ENCODE measurements at regions not wholly inside any gene's neighbourhood (a gene's known extent, or its start where the extent isn't known, plus 50 kb on each side); places are given as distances from the start of the nearest gene placed in this dataset.

DNA sequence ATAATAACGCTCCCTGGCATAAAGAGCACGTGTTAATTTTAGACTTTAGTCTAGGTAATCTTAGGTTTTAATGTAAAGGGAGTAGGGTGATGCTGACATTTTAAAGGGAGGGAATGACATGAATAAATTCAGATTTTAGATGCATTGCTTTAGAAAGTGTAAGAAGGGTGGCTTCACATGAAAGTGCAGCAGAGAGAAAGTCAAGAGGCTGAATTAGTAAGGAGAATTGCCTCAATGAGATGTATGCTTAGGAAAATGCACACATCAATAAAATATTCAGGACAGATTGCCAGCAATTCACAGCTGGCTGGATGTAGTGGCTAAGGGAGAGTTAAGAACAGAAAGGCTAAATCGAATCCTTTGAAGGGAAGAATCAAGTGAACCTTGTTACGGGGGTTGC, 165.5 kb upstream of the CDH19 start:
- no peak for DNase-seq (ENCODE audit: low read depth in 4 of 4, low spot score in 3 of 4)

DNA sequence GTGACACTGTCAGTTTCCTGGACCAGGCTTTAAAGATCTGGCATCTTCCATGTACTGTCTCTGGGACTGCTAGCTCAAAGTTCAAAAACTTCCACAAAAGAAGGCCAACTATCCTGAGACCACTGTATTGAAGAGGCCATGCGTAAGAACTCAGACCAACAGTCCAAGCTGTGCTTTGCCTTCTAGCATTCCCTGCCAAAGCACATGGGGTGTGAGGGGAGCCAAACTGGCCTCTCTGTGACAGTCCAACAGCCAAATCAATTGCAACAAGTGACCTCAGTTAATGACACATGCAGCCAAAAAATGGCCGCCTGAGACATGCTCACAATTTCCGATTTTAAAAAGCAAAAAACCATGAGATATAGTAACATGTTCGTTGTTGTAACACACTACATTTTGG, 160.3 kb upstream of the CDH19 start:
- DNase-seq (ENCODE audit: low read depth in 4 of 4, low spot score in 3 of 4): no peak

DNA sequence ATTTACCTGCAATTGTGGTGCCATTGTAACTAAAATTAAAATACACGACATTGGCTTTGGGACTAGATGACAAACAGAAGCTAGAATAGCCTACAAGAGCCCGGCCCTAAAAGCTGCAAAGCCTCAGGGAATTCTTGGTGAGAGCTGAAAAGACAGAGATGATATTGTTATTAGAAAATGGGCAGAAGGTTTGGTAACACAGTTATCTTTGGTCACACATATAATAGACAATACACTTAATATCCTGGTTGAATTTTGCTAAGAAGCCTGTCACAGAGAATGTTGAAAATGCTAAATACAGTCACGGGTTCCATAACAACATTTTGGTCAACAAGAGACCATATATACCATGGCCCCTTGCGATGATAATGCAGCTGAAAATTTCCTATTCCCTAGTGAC, 157.3 kb upstream of the CDH19 start:
- DNase-seq (ENCODE audit: low read depth in 4 of 4, low spot score in 3 of 4): no peak

DNA sequence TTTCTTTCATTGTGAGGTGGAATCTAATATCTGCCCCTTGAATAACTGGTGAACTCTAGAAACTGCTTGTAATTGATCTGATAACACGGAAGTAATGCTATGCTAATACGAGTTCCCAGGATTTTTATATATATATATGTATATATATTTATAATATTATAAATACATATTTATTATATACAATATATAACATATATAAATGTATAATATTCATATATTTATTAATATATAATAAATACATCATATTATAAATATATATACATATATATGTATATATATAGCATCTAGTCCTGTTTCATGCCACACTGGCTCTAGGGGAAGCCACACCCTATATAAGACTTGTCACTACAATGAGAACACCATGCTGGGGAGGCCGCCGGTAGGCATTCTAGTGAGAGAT, 156.7 kb upstream of the CDH19 start:
- DNase-seq (ENCODE audit: low read depth in 4 of 4, low spot score in 3 of 4): no peak

DNA sequence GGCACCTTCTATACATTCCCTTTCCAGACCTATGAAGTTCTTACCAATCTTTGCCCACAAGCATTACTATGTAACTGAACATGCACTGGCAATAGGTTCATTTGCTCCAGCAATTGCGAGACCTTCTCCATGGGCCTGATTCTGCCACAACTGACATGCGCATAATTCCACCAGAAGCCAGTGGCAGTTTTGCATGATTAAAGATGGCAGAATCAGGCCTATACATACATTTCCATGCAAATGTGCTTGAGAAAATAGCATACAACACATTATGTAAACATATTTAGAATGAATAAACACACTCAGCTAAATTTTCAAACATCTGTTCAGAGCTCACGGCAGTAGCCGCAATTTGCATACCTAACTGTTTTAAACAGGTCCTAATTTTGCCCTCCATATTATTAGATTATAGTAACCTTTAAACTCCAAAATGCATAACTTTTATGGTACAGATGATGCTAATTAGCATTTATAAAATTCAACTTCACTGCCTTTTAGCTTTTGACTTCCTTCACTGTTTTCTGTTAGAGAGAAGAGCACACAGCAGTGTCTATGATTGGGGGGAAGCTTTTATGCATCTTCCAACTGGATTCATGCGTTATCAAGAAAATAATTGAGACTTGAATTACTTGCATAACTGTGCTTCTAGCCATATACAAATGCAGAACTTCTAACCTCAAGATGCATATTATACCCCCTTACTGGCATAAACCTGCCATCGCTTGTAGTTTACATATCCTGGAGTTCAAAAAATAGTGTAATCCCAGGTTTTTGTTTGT, 155.3 kb upstream of the CDH19 start:
- no peak for DNase-seq (ENCODE audit: low read depth in 4 of 4, low spot score in 3 of 4)

DNA sequence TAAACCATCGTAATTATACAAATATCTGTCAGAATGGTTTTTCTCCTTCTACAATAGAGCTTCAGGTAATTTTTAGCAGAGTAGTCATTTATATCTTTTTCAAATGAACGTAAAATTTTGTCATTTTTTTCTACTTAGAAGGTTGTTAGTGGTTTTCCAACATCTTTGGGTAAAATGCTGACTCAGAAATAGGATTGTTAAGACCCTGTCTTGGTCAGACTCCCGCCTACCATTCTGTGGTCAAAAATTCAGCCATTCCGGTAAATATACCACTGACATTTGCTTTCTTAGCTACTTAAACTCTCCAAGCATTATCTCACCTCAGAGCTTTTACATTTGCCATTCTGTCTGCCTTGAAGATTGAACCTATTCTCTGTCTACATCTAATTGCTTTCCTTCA, 154.1 kb upstream of the CDH19 start:
- DNase-seq (ENCODE audit: low read depth in 4 of 4, low spot score in 3 of 4): no peak

DNA sequence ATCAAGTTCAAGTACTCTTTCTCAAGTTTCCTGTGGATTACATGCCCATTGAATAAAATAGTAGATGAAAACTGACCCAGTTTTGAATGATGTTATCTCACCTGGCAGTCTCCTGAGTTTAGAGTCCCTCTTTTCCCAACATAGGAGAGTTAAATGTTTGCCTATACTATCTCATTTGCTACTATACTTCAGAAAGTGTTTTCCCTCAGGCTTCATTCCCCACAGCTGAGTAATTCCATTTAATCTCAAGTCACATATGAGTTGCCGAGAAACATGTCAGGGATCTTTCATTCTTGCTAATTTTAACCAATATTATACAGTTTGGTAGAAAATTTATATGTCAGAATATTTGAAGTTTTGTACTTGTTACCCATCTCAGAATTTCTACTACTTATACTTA, 150.4 kb upstream of the CDH19 start:
- no peak for DNase-seq (ENCODE audit: low read depth in 4 of 4, low spot score in 3 of 4)

DNA sequence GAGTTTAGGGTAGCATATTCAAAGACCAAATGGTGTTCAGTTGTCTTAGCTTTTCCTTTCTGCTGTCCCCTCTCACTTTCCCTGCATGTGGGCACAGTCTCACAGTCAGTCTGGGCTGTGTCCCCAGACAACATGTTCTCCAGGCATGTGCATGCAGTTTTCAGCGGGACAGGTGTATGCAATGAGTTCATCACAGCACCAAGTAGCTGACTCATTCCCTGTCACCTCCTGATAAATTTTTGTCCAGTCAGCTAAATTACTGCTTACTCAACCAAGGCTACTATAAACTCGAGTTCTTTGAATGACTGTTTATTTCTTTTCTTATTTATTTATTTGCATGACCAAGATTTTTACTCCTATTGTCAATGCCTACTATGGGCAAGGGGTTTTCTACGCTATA, 148.8 kb upstream of the CDH19 start:
- DNase-seq (ENCODE audit: low read depth in 4 of 4, low spot score in 3 of 4): no peak

DNA sequence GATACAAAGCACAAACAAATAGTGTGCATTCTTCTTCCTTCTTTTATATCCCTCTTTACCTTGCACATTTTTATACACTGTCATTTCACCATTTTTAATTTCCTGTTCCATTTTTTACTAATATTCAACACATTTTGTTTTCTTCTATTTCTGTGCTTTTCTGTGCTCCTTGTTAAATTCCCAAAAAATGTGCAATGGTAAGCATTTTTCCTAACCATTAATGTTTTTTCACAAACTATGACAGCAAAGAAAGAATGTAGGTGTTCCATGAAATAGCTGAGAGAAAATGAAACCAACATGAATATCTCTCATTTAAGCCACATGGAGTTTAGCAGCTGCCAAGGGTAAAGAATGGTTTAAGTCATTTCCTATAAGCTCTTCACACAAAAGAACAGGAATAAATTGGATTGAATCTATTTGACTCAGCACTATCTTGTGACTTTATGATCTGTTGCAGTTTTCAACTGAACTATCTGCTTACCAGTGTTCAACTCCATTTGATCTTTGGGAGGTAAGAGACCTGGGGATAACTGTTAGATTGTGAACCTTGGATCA, 145.7 kb upstream of the CDH19 start:
- DNase-seq (ENCODE audit: low read depth in 4 of 4, low spot score in 3 of 4): no peak

DNA sequence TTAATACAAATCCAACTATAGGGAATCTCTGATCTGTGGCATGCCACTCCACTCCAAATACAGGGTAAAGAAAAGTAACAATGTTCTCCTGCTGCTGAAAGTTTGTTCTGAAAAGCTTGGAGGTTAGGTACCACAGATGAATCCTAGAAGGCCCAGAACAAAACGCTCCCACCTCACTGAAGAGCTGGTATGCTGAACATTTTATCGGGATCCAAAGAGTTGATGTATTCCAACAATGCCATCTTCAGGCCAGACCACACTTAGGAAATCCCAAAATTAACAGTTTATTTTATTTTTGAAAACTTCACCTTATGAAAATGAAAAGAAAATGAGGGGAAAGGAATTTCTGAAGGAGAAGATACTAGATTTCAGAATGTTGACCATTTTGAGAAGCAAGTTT, 145.1 kb upstream of the CDH19 start:
- no peak for DNase-seq (ENCODE audit: low read depth in 4 of 4, low spot score in 3 of 4)

DNA sequence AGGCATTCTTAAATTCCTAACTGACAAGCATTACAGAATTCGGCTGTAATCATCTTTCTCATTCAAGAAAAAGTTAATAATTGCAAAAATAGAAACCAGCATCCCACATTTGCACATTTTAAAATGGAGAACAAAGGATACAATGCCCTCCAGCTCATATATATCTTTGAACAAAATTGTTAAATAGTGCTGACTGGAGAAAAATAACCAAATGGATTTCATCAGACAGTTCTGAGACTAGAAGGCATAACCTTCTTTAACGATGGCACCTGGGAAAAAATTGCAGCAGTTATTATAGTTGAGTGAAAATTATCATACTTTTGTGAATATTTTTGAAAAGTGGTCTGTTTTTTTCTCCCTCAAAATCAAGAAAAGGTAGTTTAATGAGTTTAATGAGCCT, 138.9 kb upstream of the CDH19 start:
- DNase-seq (ENCODE audit: low read depth in 4 of 4, low spot score in 3 of 4): no peak

DNA sequence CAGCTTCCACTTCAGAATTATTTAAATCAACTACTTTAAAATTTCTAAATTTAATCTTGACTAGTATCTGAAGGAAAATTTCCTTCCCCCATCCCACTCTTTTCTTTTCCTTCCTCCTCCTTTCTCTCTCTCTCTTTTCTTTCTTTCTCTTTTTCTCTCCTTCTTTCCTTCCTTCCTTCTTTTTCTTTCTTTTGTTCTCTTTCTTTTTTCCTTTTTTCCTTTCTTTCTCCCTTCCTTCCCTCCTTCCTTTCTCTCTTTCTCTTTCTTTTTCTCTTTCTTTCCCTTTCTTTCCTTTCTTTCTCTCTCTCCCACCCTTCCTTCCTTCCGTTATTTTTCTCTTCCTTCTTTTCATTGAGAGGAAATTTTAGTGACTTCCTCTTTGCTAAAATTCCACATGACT, 132.0 kb upstream of the CDH19 start:
- no peak for DNase-seq (ENCODE audit: low read depth in 4 of 4, low spot score in 3 of 4)

DNA sequence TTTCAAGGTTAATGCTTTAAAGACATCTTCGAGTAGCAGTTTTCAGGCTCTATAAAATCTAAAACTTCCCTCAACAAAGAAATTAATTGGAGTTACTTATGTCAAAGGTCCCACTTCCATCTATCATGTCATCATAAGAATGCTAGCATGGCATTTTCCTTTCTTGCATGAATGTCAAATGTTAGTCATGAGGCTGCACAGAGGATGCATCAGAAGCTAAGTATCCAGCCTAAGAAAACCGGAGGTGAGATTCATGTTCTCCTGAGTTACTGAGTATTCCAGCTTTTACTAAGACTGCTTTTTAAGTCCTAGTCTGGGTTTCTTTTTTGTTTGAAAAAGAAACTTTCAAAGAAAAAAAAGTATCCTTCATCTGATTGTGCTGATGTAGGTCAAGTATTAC, 130.6 kb upstream of the CDH19 start:
- no peak for DNase-seq (ENCODE audit: low read depth in 4 of 4, low spot score in 3 of 4)

DNA sequence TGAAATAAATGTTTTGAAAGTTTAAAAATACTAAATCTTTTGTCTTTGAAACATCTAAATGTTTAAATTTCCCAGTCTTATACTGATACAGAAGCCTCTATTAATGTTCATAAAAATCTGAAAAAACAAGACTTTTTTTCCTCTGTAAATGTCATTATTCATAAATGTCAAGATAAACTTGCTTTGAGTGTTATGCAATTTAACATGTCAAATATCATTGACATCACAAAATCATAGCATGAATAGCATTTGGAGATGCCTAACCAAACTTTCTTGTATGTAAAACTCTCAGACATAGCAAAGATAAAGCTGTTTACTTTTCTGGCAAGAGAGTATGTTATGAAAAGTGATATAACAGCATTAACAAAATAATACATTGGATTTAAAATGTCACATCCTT, 128.0 kb upstream of the CDH19 start:
- DNase-seq (ENCODE audit: low read depth in 4 of 4, low spot score in 3 of 4): no peak

DNA sequence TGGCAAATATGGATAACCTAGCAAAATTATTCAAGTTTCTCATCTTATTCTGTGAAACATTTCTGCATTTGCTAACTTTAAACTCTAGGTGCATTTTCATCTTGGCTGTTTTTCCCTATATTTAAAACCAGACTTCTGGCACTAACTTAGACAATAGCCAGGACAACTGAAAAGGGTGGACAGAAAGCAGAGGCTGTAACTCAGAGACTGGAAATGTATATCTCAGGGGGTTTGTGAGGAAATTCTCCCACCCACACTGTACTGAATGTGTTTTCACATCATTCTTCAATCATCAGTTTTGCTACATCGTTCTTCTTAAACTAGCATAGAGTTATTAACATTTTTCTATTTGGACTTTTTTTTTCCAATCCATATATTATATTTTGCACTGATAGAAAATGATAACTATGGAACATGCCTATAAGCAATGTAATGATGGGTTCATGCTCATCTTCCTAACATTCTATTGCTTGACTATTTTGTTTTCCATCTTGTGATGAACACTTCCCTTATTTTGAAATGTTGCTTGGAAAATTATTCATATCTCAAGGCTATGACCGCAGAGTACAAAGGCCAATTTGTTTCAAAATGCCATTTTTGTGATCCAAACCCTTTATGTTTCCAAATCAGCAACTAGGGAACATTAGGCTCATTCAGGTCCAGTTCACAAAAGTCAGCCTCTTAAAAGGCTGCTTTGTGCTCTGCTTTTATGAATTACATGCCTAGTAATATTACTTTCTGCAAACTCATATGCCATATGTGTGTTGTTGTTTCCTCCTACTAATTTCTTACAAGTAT, 125.8 kb upstream of the CDH19 start:
- no peak for DNase-seq (ENCODE audit: low read depth in 4 of 4, low spot score in 3 of 4)

DNA sequence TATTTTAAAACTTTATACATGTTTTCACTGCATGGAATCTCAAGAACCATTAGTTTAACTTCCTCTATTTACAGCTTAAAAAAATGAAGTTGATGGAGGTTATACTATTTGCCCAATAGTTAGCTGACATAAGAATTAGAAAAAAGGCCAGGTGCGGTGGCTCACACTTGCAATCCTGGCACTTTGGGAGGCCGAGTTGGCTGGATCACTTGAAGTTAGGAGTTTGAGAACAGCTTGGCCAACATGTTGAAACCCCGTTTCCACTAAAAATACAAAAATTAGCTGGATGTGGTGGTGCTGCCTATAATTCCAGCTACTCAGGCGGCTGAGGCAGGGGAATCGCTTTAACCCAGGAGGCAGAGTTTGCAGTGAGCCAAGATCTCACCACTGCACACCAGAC, 125.1 kb upstream of the CDH19 start:
- no peak for DNase-seq (ENCODE audit: low read depth in 4 of 4, low spot score in 3 of 4)

DNA sequence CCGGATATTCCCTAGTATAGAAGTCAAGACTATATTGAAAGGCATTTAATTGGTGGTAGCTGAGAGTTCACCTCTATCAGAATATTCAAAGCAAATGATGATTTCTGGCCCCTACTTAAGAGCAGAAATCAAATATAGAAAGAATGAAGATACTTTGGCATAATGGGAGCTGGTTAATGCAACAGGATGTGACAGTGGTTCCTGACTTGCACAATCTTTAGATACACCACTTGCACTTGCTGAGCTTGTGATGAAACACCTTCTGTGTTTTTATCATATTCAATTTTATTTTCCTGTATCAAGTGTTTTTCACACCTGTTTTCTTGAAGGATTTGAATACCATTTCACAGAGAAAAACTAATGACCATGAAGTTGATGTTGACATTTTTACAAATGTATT, 124.1 kb upstream of the CDH19 start:
- DNase-seq (ENCODE audit: low read depth in 4 of 4, low spot score in 3 of 4): no peak

DNA sequence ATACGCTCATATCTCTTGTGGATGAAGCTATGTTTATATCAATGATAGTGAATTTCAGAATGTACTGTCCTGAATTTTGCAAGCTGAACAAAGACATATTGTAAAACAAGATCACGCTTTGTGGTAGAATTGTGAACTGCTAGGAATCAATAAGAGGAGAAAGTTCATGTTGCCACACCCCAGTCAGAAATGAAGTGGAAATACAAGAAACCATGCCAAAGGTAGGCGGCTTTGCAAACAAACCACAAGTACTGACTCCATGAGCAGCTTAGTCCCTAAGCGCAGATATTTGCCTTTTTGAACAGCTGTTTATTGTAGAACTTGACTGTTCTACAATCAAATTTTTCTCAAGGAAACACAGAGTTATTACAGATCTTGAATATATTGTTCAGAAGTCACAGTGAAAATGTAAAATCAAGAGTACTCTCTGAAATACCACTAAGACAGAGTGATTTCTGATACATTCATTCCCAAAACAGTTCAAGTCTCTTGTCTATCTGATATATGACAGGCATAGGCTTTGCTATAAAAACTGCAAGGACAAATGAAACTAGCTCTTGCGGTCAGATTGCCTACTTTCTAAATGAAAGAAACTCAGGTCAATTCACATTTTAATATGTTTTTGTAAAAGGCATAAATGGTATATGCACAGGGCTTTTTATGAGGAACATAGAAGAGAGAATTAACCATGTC, 120.9 kb upstream of the CDH19 start:
- DNase-seq (ENCODE audit: low read depth in 4 of 4, low spot score in 3 of 4): no peak

DNA sequence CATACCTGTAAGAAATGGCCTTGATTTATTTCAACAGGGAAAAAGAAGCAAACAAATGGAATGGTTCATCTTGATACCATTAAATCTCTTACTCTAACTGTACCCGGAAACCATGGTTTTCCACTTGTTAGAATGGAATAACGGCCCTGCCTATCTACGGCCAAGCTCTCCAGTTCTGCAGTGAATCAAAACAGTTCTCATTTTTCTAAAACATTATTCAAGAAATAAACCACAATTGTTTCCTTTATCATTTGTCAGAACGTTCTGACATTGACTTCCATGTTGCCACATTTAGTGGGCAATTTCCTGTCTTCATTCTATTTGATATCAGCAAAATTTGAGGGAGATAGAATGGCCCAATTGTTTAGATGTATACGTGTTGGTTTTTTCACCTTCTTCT, 118.8 kb upstream of the CDH19 start:
- no peak for DNase-seq (ENCODE audit: low read depth in 4 of 4, low spot score in 3 of 4)

DNA sequence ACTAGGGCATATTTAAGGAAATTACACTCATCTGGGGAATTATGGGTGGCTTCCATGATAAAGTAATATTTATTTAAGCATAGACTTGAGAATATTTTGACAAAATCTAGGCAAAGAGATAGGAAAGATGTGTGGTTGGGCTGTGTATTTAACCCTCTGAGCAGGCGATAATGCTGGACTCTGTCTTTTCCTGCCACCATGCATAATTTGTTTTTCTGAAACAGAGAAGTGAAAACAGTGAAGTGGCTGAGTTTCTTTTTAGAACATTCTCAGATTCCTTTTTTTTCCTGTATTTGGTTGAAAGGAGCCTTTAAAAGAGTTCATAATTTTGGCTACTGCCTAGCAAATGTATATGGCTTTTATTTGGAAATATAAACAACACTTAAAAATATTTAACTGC, 104.8 kb upstream of the CDH19 start:
- DNase-seq (ENCODE audit: low read depth in 4 of 4, low spot score in 3 of 4): no peak

DNA sequence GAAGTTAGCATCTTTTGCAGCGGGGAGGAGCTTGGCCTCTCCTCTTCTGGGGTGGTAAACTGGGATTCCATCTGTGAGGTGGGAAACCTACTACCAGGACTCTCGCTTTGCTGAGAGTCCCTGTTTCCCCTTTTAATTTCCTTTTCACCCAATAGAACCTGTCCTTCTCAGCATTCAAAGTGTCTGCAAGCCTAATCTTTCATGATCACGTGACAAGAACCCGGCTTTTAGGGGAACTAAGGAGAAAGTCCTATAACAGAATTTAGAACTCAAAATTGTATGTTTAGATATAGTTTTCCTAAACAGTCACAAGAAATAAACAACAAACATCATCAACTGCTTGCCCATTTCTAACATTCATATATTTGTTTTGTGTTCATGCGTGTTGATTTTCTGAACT, 103.6 kb upstream of the CDH19 start:
- DNase-seq (ENCODE audit: low read depth in 4 of 4, low spot score in 3 of 4): no peak

DNA sequence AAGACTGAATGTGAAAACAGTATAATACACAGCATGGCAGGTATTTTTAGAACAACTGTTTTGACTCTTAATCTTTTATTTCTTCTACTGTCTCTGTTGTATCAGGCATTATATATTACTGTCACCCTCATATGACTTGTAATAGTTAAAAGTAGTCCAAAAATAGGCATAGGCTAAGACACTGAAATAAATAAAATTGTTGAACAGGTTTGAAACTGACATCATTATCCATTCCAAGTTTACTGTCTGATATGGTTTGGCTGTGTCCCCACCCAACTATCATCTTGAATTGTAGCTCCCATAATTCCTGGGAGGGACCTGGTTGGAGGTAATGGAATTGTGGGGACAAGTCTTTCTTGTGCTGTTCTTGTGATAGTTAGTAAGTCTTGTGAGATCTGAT, 91.4 kb upstream of the CDH19 start:
- DNase-seq (ENCODE audit: low read depth in 4 of 4, low spot score in 3 of 4): no peak

Data from right renal pelvis (tissue), 4 donors.